Keratinocyte (primary cell): ENCODE measurements at regions not wholly inside any gene's neighbourhood (a gene's known extent, or its start where the extent isn't known, plus 50 kb on each side); places are given as distances from the start of the nearest gene placed in this dataset.

Source experiments
- CTCF ChIP-seq, 3 experiments: IDR thresholded peaks in 1 of 3; conservative IDR thresholded peaks in 1 of 3; optimal IDR thresholded peaks in 1 of 3; 2 replicates in 2 of 3; 3 replicates in 1 of 3; pipeline versions ENCODE3 to v1.5.1; 2011; ENCODE audit warnings: low read length in 3 of 3, mild to moderate bottlenecking in 3 of 3, moderate library complexity in 2 of 3, control low read depth in 1 of 3, inconsistent platforms in 1 of 3; ENCODE audit not compliant: insufficient read depth in 2 of 3; ENCODE audit errors: extremely low read depth in 1 of 3
- EZH2 ChIP-seq: IDR thresholded peaks from one replicate; pipeline ENCODE4 v1.6.1; 2012; ENCODE audit warnings: inconsistent platforms, mild to moderate bottlenecking, low read length, moderate library complexity

GRCh38 chr2:122908159-122908558 lies 1116.9 kb upstream of the CNTNAP5 start:
- no peak for TF ChIP-seq EZH2
- no peak for TF ChIP-seq CTCF (optimal IDR thresholded peaks at IDR 0.05 in 1 of 3, IDR thresholded peaks at IDR 0.05 in 1 of 3, conservative IDR thresholded peaks at IDR 0.05 in 1 of 3; ENCODE audit: extremely low read depth in 1 of 3, insufficient read depth in 2 of 3, low read length in 3 of 3)
